ENCODE measurements at regions not wholly inside any gene's neighbourhood (a gene's known extent, or its start where the extent isn't known, plus 50 kb on each side); places are given as distances from the start of the nearest gene placed in this dataset.

DNA sequence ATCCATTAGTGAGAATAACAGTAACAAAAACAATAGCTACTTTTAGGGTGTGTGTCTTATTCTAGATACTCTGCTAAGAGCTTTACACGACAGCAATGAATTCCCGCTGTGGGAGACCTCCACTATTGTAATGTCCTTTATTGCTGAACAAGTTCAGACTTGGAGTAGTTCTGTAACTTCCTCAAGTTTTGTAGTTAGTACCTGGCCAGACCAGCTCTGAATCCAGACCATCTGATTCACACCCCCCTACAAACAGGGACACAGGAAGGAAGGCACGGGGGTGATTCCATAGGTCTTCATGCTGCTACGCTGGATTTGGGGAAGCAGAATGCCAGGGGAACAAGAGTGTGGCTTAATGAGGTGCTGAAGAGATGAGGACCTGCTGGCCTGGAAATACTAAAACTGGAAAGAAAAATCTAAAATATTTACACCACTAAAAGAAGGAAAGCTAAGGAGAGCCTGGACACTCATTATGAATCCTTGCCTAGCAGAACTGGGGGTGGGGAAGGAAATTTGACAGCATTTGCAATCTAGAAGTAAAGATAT, 194.6 kb upstream of the TMEM72 start:
- DNase-seq (no peak), ATAC-seq (no peak)
- 76 to 84% methylated on average over 4 of the region's 4 CpGs for WGBS, 2 donors
- Histone ChIP-seq H3K27ac (no peak overlapping the region), H3K4me3 (no peak overlapping the region), H3K4me1 (no peaks in the 10 kb centered on the region), H3K9me3 (peaks cover 0 to 16% (median 0%) of the 10 kb centered on the region in 11 donors), H3K27me3 (no peaks in the 10 kb centered on the region), H3K36me3 (no peaks in the 10 kb centered on the region)
- intact Hi-C loops (cut with DNase I) = no loop called here
- TF ChIP-seq, protein P1, sequence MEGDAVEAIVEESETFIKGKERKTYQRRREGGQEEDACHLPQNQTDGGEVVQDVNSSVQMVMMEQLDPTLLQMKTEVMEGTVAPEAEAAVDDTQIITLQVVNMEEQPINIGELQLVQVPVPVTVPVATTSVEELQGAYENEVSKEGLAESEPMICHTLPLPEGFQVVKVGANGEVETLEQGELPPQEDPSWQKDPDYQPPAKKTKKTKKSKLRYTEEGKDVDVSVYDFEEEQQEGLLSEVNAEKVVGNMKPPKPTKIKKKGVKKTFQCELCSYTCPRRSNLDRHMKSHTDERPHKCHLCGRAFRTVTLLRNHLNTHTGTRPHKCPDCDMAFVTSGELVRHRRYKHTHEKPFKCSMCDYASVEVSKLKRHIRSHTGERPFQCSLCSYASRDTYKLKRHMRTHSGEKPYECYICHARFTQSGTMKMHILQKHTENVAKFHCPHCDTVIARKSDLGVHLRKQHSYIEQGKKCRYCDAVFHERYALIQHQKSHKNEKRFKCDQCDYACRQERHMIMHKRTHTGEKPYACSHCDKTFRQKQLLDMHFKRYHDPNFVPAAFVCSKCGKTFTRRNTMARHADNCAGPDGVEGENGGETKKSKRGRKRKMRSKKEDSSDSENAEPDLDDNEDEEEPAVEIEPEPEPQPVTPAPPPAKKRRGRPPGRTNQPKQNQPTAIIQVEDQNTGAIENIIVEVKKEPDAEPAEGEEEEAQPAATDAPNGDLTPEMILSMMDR (IDR thresholded peaks at IDR 0.05) = no peak

DNA sequence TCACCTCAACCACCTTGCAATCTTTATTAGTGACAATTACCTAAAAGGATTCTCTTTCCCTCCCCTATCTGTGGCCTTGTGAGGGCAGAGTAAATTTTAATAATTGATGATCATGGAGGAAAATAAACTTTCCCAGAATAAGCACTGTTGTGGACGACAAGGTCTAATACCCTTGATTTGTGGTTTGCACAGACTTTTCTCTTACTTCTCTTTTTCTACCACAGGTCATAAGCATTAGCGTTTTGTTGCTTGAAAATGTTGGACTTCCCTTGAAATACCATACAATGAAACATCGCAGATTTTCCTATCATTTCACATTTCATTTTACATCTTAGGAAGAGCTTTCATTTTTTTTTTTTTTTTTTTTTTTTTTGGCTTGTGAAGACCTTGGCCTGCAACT, 188.1 kb upstream of the TMEM72 start:
- Histone ChIP-seq H3K4me1 (peaks cover 0 to 31% (median 16%) of the 10 kb centered on the region in 9 donors), H3K4me3 (no peak overlapping the region), H3K27me3 (no peaks in the 10 kb centered on the region), H3K9me3 (peaks cover 0 to 20% (median 3%) of the 10 kb centered on the region in 11 donors), H3K27ac (no peak overlapping the region), H3K36me3 (no peaks in the 10 kb centered on the region)
- intact Hi-C loops (cut with DNase I) = no loop called here
- DNase-seq (no peak), ATAC-seq (no peak)
- TF ChIP-seq, protein P1 (IDR thresholded peaks at IDR 0.05) = no peak
- WGBS, 2 donors = 84 to 90% methylated on average over 3 of the region's 3 CpGs

DNA sequence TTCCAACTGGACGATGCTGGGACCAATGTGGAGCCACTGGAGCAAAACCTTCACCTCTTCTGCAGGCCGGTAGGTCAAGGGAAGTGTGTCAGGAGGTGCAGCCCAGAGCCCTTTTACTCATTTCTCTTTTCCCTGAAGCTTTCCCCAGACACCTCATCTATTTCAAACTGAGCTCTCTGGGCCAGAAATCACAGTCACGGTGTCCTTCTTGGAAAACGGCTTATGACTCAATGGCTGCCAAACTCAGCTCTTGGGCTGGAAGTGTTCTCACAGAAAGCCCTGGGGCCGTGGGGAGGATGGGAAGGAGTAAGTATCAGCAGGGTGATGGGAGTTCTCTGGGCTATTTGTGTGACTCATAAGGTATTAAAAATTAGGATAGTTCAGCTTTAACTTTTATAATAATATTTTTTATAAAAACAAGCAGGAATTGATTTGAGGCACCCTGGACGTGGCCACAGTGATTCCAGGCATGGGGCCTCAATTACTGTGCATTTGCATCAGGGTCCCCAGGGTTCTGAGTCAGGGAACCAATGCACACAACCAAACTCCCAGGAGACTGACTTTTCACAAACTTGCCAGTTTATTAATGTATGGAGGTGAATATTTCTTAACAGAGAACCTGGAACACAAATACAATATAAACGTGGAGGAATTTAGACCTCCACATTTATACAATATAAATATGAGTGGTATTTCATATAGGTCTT, 187.4 kb upstream of the TMEM72 start:
- intact Hi-C loops (cut with DNase I) = no loop called here
- TF ChIP-seq, protein P1 (IDR thresholded peaks at IDR 0.05) = no peak
- Histone ChIP-seq H3K27ac (no peak overlapping the region), H3K4me1 (peaks cover 0 to 31% (median 16%) of the 10 kb centered on the region in 9 donors), H3K36me3 (no peaks in the 10 kb centered on the region), H3K27me3 (no peaks in the 10 kb centered on the region), H3K9me3 (peaks cover 0 to 15% (median 0%) of the 10 kb centered on the region in 11 donors), H3K4me3 (no peak overlapping the region)
- ATAC-seq (peak in 7 of 8 donors; percentile 42 to 75 (median 68)), DNase-seq (peak in 1 of 2 donors; percentile 26)
- 71 to 73% methylated on average over 7 of the region's 7 CpGs for WGBS, 2 donors

DNA sequence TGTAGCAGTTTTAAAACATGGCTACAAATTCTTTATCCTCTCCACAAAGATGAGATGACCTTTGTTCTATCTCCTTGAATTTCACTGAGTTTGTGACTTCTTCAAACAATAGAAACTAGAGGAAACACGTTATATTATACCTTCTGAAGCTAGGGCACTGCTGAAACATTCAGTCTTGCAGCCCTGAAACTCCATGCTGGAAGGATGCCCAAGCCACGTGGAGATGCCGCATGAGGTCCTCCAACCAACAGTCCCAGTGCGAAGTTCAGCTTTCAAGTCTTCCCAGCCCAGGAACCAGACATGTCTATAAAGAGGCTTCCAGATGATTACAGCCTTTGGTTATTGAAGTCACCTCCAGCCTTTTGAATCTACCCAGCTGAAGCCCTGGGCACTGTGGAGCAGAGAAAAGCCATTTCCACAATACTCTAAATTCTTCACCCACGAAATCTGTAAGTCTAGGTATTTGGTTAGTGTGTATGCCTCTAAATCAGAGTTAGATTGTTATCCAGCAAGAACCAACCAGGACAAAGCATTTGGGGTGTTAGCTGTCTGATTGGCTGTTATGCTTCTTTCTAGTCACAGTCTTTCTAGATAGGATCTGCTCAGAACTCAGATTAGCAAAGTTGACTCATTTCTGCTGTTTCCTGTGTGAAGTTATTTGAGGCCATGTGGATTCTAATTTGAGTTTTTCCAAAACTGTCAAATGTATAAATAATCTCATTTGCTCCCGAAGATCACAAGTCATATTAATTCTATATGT, 186.5 kb upstream of the TMEM72 start:
- no peaks in the 10 kb centered on the region for H3K27me3 ChIP-seq
- intact Hi-C loops (cut with DNase I) = loop anchor here in 1 of 10 donors (5.0 kb wide), 1 partner anchor 78 kb away; no protein-coding TSS in a partner anchor
- DNase-seq (no peak), ATAC-seq (no peak)
- WGBS, 2 donors = 71 to 73% methylated on average over 6 of the region's 6 CpGs
- H3K27ac ChIP-seq = peak overlapping the region in 1 of 10 donors; percentile 37
- H3K4me3 ChIP-seq = no peak overlapping the region
- H3K4me1 ChIP-seq = peaks cover 0 to 31% (median 16%) of the 10 kb centered on the region in 9 donors
- H3K36me3 ChIP-seq = no peaks in the 10 kb centered on the region
- H3K9me3 ChIP-seq = peaks cover 0 to 14% (median 0%) of the 10 kb centered on the region in 11 donors
- TF ChIP-seq, protein P1 (IDR thresholded peaks at IDR 0.05) = no peak

Data from heart right ventricle (tissue), 16 donors.